ENCODE measurements at regions not wholly inside any gene's neighbourhood (a gene's known extent, or its start where the extent isn't known, plus 50 kb on each side); places are given as distances from the start of the nearest gene placed in this dataset.

GRCh38 chrX:104347860-104348259 is 93.1 kb upstream of the ESX1 start:
- Histone ChIP-seq H3K27ac (ENCODE audit: extremely low read length, insufficient read depth, low read length) (no peak overlapping the region), H2AFZ (ENCODE audit: low read length) (no peak overlapping the region), H3K4me2 (ENCODE audit: low read depth, low read length) (no peak overlapping the region), H3K4me3 (replicated peaks in 1 of 3; ENCODE audit: insufficient read depth in 1 of 3, low read depth in 2 of 3, low read length in 3 of 3) (no peak overlapping the region), H3K9me3 (ENCODE audit: low read length) (no peaks in the 10 kb centered on the region), H3K36me3 (replicated peaks in 1 of 2; ENCODE audit: control insufficient read depth in 1 of 2, insufficient read depth in 2 of 2, low read length in 2 of 2) (no peaks in the 10 kb centered on the region), H3K9ac (ENCODE audit: insufficient read depth, low read depth, low read length) (no peak overlapping the region), H3K27me3 (ENCODE audit: control insufficient read depth in 1 of 2, insufficient read depth in 2 of 2, low read length in 2 of 2) (no peaks in the 10 kb centered on the region), H3K79me2 (ENCODE audit: insufficient read depth, low read length) (no peaks in the 10 kb centered on the region), H3K4me1 (ENCODE audit: insufficient read depth, low read length) (no peaks in the 10 kb centered on the region), H4K20me1 (ENCODE audit: insufficient read depth, low read length) (no peaks in the 10 kb centered on the region)
- CTCF ChIA-PET (ENCODE audit: low intra/inter-chr PET ratio, low total read pairs), result no interaction called here
- POLR2A ChIA-PET, result no interaction called here
- ATAC-seq (no peak), FAIRE-seq (no peak), DNase-seq (ENCODE audit: low spot score) (no peak)
- intact Hi-C loops (cut with micrococcal nuclease; ENCODE audit: unreplicated experiment) (no loop called here), in situ Hi-C loops (cut with HindIII; ENCODE audit: extremely low pct_ligation_motif_present, low pct_unique_long_range_greater_than_20kb) (no loop called here)
- BruUV-seq (replicated peaks), result no TSS peak
- 0% methylated on average over 3 of the region's 4 CpGs for WGBS (ENCODE audit: low lambda C conversion rate)
- TF ChIP-seq MYNN (CRISPR knock-in tag; IDR thresholded peaks at IDR 0.05; ENCODE audit: low read depth) (no peak), ZBTB46 (CRISPR knock-in tag; IDR thresholded peaks at IDR 0.05; ENCODE audit: borderline replicate concordance) (no peak), GZF1 (CRISPR knock-in tag; IDR thresholded peaks at IDR 0.05) (no peak), KIAA2018 (CRISPR knock-in tag; IDR thresholded peaks at IDR 0.05; ENCODE audit: borderline replicate concordance) (no peak), ZNF136 (CRISPR knock-in tag; IDR thresholded peaks at IDR 0.05; ENCODE audit: low read depth) (no peak), NFYC (CRISPR knock-in tag; IDR thresholded peaks at IDR 0.05) (no peak), ZNF317 (CRISPR knock-in tag; IDR thresholded peaks at IDR 0.05) (no peak), POLR2AphosphoS2 (IDR thresholded peaks at IDR 0.05; ENCODE audit: low read depth, low read length) (no peak), AGO2 (optimal IDR thresholded peaks at IDR 0.05; ENCODE audit: low read depth, low read length) (no peak), THAP7 (CRISPR knock-in tag; IDR thresholded peaks at IDR 0.05) (no peak), ELF1 (CRISPR knock-in tag; IDR thresholded peaks at IDR 0.05) (no peak)
